ENCODE measurements at regions not wholly inside any gene's neighbourhood (a gene's known extent, or its start where the extent isn't known, plus 50 kb on each side); places are given as distances from the start of the nearest gene placed in this dataset.

DNA sequence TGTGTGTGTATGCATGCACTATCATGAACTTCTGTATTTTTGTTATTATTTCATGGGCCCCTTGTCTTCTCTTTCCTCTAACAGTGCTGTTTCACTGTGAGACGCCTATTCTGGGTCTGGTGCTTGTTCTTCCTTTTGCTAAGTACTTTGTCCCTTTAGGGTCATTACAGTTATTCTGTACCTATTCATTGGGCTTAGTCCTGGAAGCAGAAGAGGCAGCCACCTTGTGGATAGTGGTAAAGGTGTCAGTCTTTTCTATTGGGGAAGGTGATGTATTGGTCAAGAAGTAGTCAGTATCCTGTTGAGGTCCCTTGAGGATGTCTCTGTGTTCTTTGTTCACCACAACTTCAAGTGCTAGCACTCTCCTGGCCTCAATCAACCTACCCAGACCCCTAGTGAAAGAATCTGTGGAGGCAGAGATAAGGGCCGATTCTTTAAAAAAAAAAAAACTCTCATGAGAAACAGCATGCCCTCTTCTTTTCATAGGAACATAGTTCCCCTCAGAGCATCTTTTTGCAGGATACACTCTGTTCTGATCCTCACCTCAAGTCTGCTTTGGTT is 593.8 kb downstream of the SPRY1 start:
- no peaks in the 10 kb centered on the region for H3K27me3 ChIP-seq (ENCODE audit: control insufficient read depth, insufficient read depth, low read length)
- no peak overlapping the region for H3K4me3 ChIP-seq (ENCODE audit: low read length)
- intact Hi-C loops (cut with micrococcal nuclease) = no loop called here
- Mint-ChIP-seq H3K27me3 (ENCODE audit: low read depth in 2 of 2) (no peaks in the 10 kb centered on the region), H3K9me3 (peaks cover 2 to 6% of the 10 kb centered on the region in 2 donors), H3K4me1 (no peaks in the 10 kb centered on the region), H3K4me3 (no peak overlapping the region), H3K36me3 (no peaks in the 10 kb centered on the region), H3K27ac (no peak overlapping the region)
- ATAC-seq = no peak
- WGBS (ENCODE audit: insufficient coverage) = 60% methylated on average over 2 of the region's 2 CpGs
- H3K9me3 ChIP-seq (ENCODE audit: control insufficient read depth, insufficient read depth, low read length) = no peaks in the 10 kb centered on the region
- TF ChIP-seq, protein P1, sequence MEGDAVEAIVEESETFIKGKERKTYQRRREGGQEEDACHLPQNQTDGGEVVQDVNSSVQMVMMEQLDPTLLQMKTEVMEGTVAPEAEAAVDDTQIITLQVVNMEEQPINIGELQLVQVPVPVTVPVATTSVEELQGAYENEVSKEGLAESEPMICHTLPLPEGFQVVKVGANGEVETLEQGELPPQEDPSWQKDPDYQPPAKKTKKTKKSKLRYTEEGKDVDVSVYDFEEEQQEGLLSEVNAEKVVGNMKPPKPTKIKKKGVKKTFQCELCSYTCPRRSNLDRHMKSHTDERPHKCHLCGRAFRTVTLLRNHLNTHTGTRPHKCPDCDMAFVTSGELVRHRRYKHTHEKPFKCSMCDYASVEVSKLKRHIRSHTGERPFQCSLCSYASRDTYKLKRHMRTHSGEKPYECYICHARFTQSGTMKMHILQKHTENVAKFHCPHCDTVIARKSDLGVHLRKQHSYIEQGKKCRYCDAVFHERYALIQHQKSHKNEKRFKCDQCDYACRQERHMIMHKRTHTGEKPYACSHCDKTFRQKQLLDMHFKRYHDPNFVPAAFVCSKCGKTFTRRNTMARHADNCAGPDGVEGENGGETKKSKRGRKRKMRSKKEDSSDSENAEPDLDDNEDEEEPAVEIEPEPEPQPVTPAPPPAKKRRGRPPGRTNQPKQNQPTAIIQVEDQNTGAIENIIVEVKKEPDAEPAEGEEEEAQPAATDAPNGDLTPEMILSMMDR (IDR thresholded peaks at IDR 0.05) = no peak
- H3K4me1 ChIP-seq (ENCODE audit: control insufficient read depth, insufficient read depth, low read length) = no peaks in the 10 kb centered on the region
- DNase-seq = no peak
- H3K36me3 ChIP-seq (ENCODE audit: control insufficient read depth, insufficient read depth, low read length) = no peaks in the 10 kb centered on the region
- no peak overlapping the region for H3K27ac ChIP-seq (ENCODE audit: low read length)

- Histone ChIP-seq H3K9me3 (ENCODE audit: control insufficient read depth, insufficient read depth, low read length) (no peaks in the 10 kb centered on the region), H3K27me3 (ENCODE audit: control insufficient read depth, insufficient read depth, low read length) (no peaks in the 10 kb centered on the region), H3K4me1 (ENCODE audit: control insufficient read depth, insufficient read depth, low read length) (no peaks in the 10 kb centered on the region), H3K27ac (ENCODE audit: low read length) (no peak overlapping the region), H3K36me3 (ENCODE audit: control insufficient read depth, insufficient read depth, low read length) (no peaks in the 10 kb centered on the region), H3K4me3 (ENCODE audit: low read length) (no peak overlapping the region)
- H3K36me3 Mint-ChIP-seq = no peaks in the 10 kb centered on the region
- ATAC-seq (no peak), DNase-seq (no peak)
- H3K27me3 Mint-ChIP-seq (ENCODE audit: low read depth in 2 of 2) = no peaks in the 10 kb centered on the region
- H3K9me3 Mint-ChIP-seq = peaks cover 2 to 6% of the 10 kb centered on the region in 2 donors
- WGBS (ENCODE audit: insufficient coverage) = 100% methylated on average over 1 of the region's 2 CpGs
- no peak overlapping the region for H3K27ac Mint-ChIP-seq
- H3K4me3 Mint-ChIP-seq = no peak overlapping the region
- H3K4me1 Mint-ChIP-seq = no peaks in the 10 kb centered on the region
- TF ChIP-seq, protein P1 (IDR thresholded peaks at IDR 0.05) = no peak
- intact Hi-C loops (cut with micrococcal nuclease) = no loop called here
Measured at GRCh38 chr4:123994917-123995316, 598.3 kb downstream of the SPRY1 start.

GRCh38 chr4:123995936-123996335 is 599.3 kb downstream of the SPRY1 start:
- TF ChIP-seq, protein P1 (IDR thresholded peaks at IDR 0.05) = no peak
- Mint-ChIP-seq H3K27me3 (ENCODE audit: low read depth in 2 of 2) (no peaks in the 10 kb centered on the region), H3K4me3 (no peak overlapping the region), H3K9me3 (peaks cover 2 to 6% of the 10 kb centered on the region in 2 donors), H3K27ac (no peak overlapping the region), H3K4me1 (no peaks in the 10 kb centered on the region), H3K36me3 (no peaks in the 10 kb centered on the region)
- Histone ChIP-seq H3K27me3 (ENCODE audit: control insufficient read depth, insufficient read depth, low read length) (no peaks in the 10 kb centered on the region), H3K4me3 (ENCODE audit: low read length) (no peak overlapping the region), H3K36me3 (ENCODE audit: control insufficient read depth, insufficient read depth, low read length) (no peaks in the 10 kb centered on the region), H3K27ac (ENCODE audit: low read length) (no peak overlapping the region), H3K4me1 (ENCODE audit: control insufficient read depth, insufficient read depth, low read length) (no peaks in the 10 kb centered on the region), H3K9me3 (ENCODE audit: control insufficient read depth, insufficient read depth, low read length) (no peaks in the 10 kb centered on the region)
- ATAC-seq = no peak
- DNase-seq = no peak
- intact Hi-C loops (cut with micrococcal nuclease) = no loop called here
- 55% methylated on average over 2 of the region's 2 CpGs for WGBS (ENCODE audit: insufficient coverage)
